Trophoblast cell (in vitro differentiated cells and primary cell): ENCODE measurements at regions not wholly inside any gene's neighbourhood (a gene's known extent, or its start where the extent isn't known, plus 50 kb on each side); places are given as distances from the start of the nearest gene placed in this dataset.

ENCODE experiments used
- DNase-seq, 2 donors: peaks; one replicate each; pipeline ENCODE4 v3.0.0-alpha.2; 2016
- H2AFZ ChIP-seq: 2 replicates; pipeline ENCODE4 v1.6.1; 2013; ENCODE audit warnings: low read length, moderate library complexity, mild to moderate bottlenecking; ENCODE audit not compliant: insufficient read depth, poor library complexity
- H2AK5ac ChIP-seq: 2 replicates; pipeline ENCODE4 v1.6.1; 2013; ENCODE audit warnings: mild to moderate bottlenecking, low read length
- H2BK120ac ChIP-seq: 2 replicates; pipeline ENCODE4 v1.6.1; 2013; ENCODE audit warnings: low read length, mild to moderate bottlenecking, moderate library complexity; ENCODE audit not compliant: insufficient read depth, poor library complexity
- H2BK12ac ChIP-seq: 2 replicates; pipeline ENCODE4 v1.6.1; 2013; ENCODE audit warnings: mild to moderate bottlenecking, low read length, moderate library complexity
- H2BK5ac ChIP-seq: 2 replicates; pipeline ENCODE4 v1.6.1; 2013; ENCODE audit warnings: low read length, low read depth, moderate library complexity, mild to moderate bottlenecking; ENCODE audit not compliant: poor library complexity
- H3K14ac ChIP-seq: 2 replicates; pipeline ENCODE4 v1.6.1; 2013; ENCODE audit warnings: mild to moderate bottlenecking, low read length
- H3K18ac ChIP-seq: 2 replicates; pipeline ENCODE4 v1.6.1; 2013; ENCODE audit warnings: mild to moderate bottlenecking, low read length
- H3K23ac ChIP-seq: 2 replicates; pipeline ENCODE4 v1.6.1; 2013; ENCODE audit warnings: low read length
- H3K27ac ChIP-seq: 2 replicates; pipeline ENCODE4 v1.5.1; 2013; ENCODE audit warnings: low read depth, mild to moderate bottlenecking, inconsistent platforms, low read length, moderate library complexity
- H3K27me3 ChIP-seq: 2 replicates; pipeline ENCODE4 v1.6.1; 2013; ENCODE audit warnings: inconsistent platforms, mild to moderate bottlenecking, low read length, moderate library complexity; ENCODE audit not compliant: insufficient read depth
- H3K36me3 ChIP-seq, 2 experiments: 1 replicate in 1 of 2; 2 replicates in 1 of 2; pipeline ENCODE4 v1.6.1; 2013; ENCODE audit warnings: low read length in 2 of 2, mild to moderate bottlenecking in 2 of 2, moderate library complexity in 1 of 2; ENCODE audit not compliant: insufficient read depth in 2 of 2, control insufficient read depth in 1 of 2
- H3K4ac ChIP-seq: 2 replicates; pipeline ENCODE4 v1.6.1; 2013; ENCODE audit warnings: low read depth, mild to moderate bottlenecking, low read length, moderate library complexity
- H3K4me1 ChIP-seq, 2 experiments: 1 replicate in 1 of 2; 2 replicates in 1 of 2; pipeline ENCODE4 v1.6.1; 2013; ENCODE audit warnings: low read length in 2 of 2, mild to moderate bottlenecking in 2 of 2, moderate library complexity in 1 of 2; ENCODE audit not compliant: insufficient read depth in 2 of 2, control insufficient read depth in 1 of 2
- H3K4me2 ChIP-seq: 2 replicates; pipeline ENCODE4 v1.6.1; 2013; ENCODE audit warnings: inconsistent platforms, mild to moderate bottlenecking, low read length, moderate library complexity
- H3K4me3 ChIP-seq: 2 replicates; pipeline ENCODE4 v1.5.1; 2013; ENCODE audit warnings: mild to moderate bottlenecking, low read depth, low read length, inconsistent platforms
- H3K79me1 ChIP-seq: one replicate; pipeline ENCODE4 v1.6.1; 2013; ENCODE audit warnings: low read length
- H3K79me2 ChIP-seq: 2 replicates; pipeline ENCODE4 v1.6.1; 2013; ENCODE audit warnings: low read length, mild to moderate bottlenecking; ENCODE audit not compliant: control insufficient read depth, insufficient read depth, poor library complexity
- H3K9ac ChIP-seq: 2 replicates; pipeline ENCODE4 v1.6.1; 2013; ENCODE audit warnings: mild to moderate bottlenecking, low read length
- H3K9me3 ChIP-seq: 2 replicates; pipeline ENCODE4 v1.6.1; 2013; ENCODE audit warnings: low read depth, mild to moderate bottlenecking, control low read depth, inconsistent platforms, low read length; ENCODE audit not compliant: insufficient read depth
- H4K12ac ChIP-seq: 2 replicates; pipeline ENCODE4 v1.6.1; 2013; ENCODE audit warnings: low read depth, mild to moderate bottlenecking, low read length, moderate library complexity
- H4K8ac ChIP-seq: 2 replicates; pipeline ENCODE4 v1.6.1; 2013; ENCODE audit warnings: low read depth, mild to moderate bottlenecking, low read length, moderate library complexity
- H4K91ac ChIP-seq: one replicate; pipeline ENCODE4 v1.6.1; 2013; ENCODE audit warnings: low read depth, mild to moderate bottlenecking, low read length, moderate library complexity
- WGBS: extraction: QIAGEN DNeasy Blood & Tissue Kit; methylation state at CpG from one replicate; pipeline ENCODE4 v1.1.7; 2013; ENCODE audit warnings: missing lambda C conversion rate; ENCODE audit not compliant: insufficient read length, insufficient coverage; ENCODE audit errors: extremely low coverage; 5-methylcytosine and 5-hydroxymethylcytosine counted together

- no peak overlapping the region for H2AK5ac ChIP-seq
- no CpG with 5 or more reads among the region's 3 CpGs for WGBS
- no peaks in the 10 kb centered on the region for H3K36me3 ChIP-seq
- no peaks in the 10 kb centered on the region for H3K79me1 ChIP-seq
- DNase-seq: peak in 1 of 2 donors; percentile 43
- no peak overlapping the region for H4K91ac ChIP-seq
- no peak overlapping the region for H2AFZ ChIP-seq
- H2BK120ac ChIP-seq: no peak overlapping the region
- H3K4me2 ChIP-seq: no peak overlapping the region
- no peak overlapping the region for H3K27ac ChIP-seq
- H4K12ac ChIP-seq: no peak overlapping the region
- no peak overlapping the region for H3K4ac ChIP-seq
- H3K9me3 ChIP-seq: no peaks in the 10 kb centered on the region
- no peak overlapping the region for H3K4me3 ChIP-seq
- H3K4me1 ChIP-seq: peaks cover 3 to 5% of the 10 kb centered on the region in 2 experiments
- no peak overlapping the region for H2BK5ac ChIP-seq
- no peak overlapping the region for H3K14ac ChIP-seq
- H4K8ac ChIP-seq: no peak overlapping the region
- H3K79me2 ChIP-seq: no peaks in the 10 kb centered on the region
- H3K18ac ChIP-seq: no peak overlapping the region
- H2BK12ac ChIP-seq: no peak overlapping the region
- H3K27me3 ChIP-seq: no peaks in the 10 kb centered on the region
- H3K23ac ChIP-seq: no peak overlapping the region
- H3K9ac ChIP-seq: no peak overlapping the region
Observed at GRCh38 chr9:95808011-95808410, 67.5 kb upstream of the ERCC6L2 start.

- no peak overlapping the region for H3K9ac ChIP-seq
- no peak for DNase-seq
- H3K14ac ChIP-seq: no peak overlapping the region
- no peak overlapping the region for H3K4me3 ChIP-seq
- no CpG with 5 or more reads among the region's 5 CpGs for WGBS
- H3K27me3 ChIP-seq: no peaks in the 10 kb centered on the region
- no peaks in the 10 kb centered on the region for H3K79me1 ChIP-seq
- H3K79me2 ChIP-seq: no peaks in the 10 kb centered on the region
- no peak overlapping the region for H3K4ac ChIP-seq
- H3K27ac ChIP-seq: no peak overlapping the region
- H4K91ac ChIP-seq: no peak overlapping the region
- no peak overlapping the region for H2AFZ ChIP-seq
- no peaks in the 10 kb centered on the region for H3K9me3 ChIP-seq
- H4K8ac ChIP-seq: no peak overlapping the region
- no peak overlapping the region for H4K12ac ChIP-seq
- no peak overlapping the region for H2BK5ac ChIP-seq
- no peaks in the 10 kb centered on the region for H3K36me3 ChIP-seq
- no peak overlapping the region for H2BK120ac ChIP-seq
- no peak overlapping the region for H3K4me2 ChIP-seq
- no peak overlapping the region for H2BK12ac ChIP-seq
- H3K18ac ChIP-seq: no peak overlapping the region
- H2AK5ac ChIP-seq: no peak overlapping the region
- H3K4me1 ChIP-seq: peaks cover 4 to 5% of the 10 kb centered on the region in 2 experiments
- H3K23ac ChIP-seq: no peak overlapping the region
Observed at GRCh38 chr9:95807326-95807947, 68.1 kb upstream of the ERCC6L2 start.

DNA sequence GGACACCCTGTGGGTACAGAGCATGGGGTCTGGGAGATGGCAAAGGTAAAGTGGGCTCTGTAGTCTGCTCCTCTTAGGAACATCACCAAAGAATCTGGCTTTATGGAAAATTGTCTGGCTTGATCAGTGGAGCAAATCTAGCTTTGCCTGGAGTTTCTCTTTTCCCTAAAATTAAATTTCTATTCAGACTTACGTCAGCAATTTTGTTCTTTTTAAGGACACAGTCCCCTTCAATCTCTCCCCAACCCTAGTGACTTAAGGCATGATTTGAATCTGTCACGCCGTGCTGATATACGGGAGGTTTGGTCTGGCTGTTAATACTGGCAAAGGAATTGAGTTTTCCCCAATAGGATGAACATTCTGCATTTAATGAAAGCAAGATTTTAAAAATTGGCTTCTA lies 72.3 kb upstream of the ERCC6L2 start:
- peak overlapping the region; percentile 45 for H3K9ac ChIP-seq
- H3K27ac ChIP-seq: no peak overlapping the region
- H2BK12ac ChIP-seq: no peak overlapping the region
- H4K91ac ChIP-seq: no peak overlapping the region
- no peak overlapping the region for H2AK5ac ChIP-seq
- no peaks in the 10 kb centered on the region for H3K9me3 ChIP-seq
- no peak overlapping the region for H4K8ac ChIP-seq
- no peaks in the 10 kb centered on the region for H3K36me3 ChIP-seq
- H2BK120ac ChIP-seq: no peak overlapping the region
- no peak overlapping the region for H3K4ac ChIP-seq
- no peak overlapping the region for H2AFZ ChIP-seq
- H2BK5ac ChIP-seq: no peak overlapping the region
- H4K12ac ChIP-seq: no peak overlapping the region
- H3K79me1 ChIP-seq: no peaks in the 10 kb centered on the region
- H3K4me2 ChIP-seq: no peak overlapping the region
- H3K4me1 ChIP-seq: peaks cover 4 to 5% of the 10 kb centered on the region in 2 experiments
- H3K79me2 ChIP-seq: no peaks in the 10 kb centered on the region
- no peak overlapping the region for H3K23ac ChIP-seq
- H3K27me3 ChIP-seq: no peaks in the 10 kb centered on the region
- H3K18ac ChIP-seq: no peak overlapping the region
- H3K14ac ChIP-seq: no peak overlapping the region
- DNase-seq: no peak
- no CpG with 5 or more reads among the region's 4 CpGs for WGBS
- no peak overlapping the region for H3K4me3 ChIP-seq

- H3K27me3 ChIP-seq: no peaks in the 10 kb centered on the region
- no peaks in the 10 kb centered on the region for H3K9me3 ChIP-seq
- H3K4ac ChIP-seq: no peak overlapping the region
- H4K91ac ChIP-seq: no peak overlapping the region
- no peak overlapping the region for H3K18ac ChIP-seq
- no peaks in the 10 kb centered on the region for H3K79me2 ChIP-seq
- no peak overlapping the region for H4K12ac ChIP-seq
- H2BK120ac ChIP-seq: no peak overlapping the region
- WGBS: no CpG with 5 or more reads among the region's 1 CpG
- no peaks in the 10 kb centered on the region for H3K36me3 ChIP-seq
- H3K23ac ChIP-seq: no peak overlapping the region
- DNase-seq: no peak
- no peak overlapping the region for H4K8ac ChIP-seq
- H3K9ac ChIP-seq: no peak overlapping the region
- H2AFZ ChIP-seq: no peak overlapping the region
- H3K4me2 ChIP-seq: no peak overlapping the region
- no peak overlapping the region for H2BK12ac ChIP-seq
- H2BK5ac ChIP-seq: no peak overlapping the region
- no peak overlapping the region for H2AK5ac ChIP-seq
- H3K79me1 ChIP-seq: no peaks in the 10 kb centered on the region
- no peak overlapping the region for H3K4me3 ChIP-seq
- peaks cover 0 to 2% of the 10 kb centered on the region in 2 experiments for H3K4me1 ChIP-seq
- H3K27ac ChIP-seq: no peak overlapping the region
- no peak overlapping the region for H3K14ac ChIP-seq
Observed at GRCh38 chr9:95801797-95802196, 73.7 kb upstream of the ERCC6L2 start.
